ENCODE measurements at regions not wholly inside any gene's neighbourhood (a gene's known extent, or its start where the extent isn't known, plus 50 kb on each side); places are given as distances from the start of the nearest gene placed in this dataset.

DNA sequence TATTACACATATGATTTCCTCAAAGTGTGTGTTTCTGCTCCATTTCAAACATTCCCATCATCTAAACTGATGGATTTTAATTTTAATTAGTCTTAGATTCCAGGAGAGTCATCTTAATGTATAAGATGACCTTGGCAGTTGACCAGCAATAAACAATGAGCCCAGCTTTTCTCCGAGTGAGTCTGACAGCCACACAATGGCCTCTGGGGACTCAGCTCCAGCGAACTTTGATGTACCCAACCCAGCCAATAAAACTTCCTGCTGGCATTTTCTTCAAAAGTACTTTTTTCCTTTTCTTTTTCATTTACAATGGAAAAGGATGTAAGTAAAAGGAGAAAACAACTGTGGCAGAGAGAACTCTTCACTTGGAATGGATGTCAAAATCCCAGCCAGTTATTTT is 139.1 kb upstream of the CTBP2 start:
- TF ChIP-seq POLR2A (IDR thresholded peaks at IDR 0.05; ENCODE audit: borderline replicate concordance, extremely low read depth, insufficient read depth, insufficient read length) (no peak), SP1 (IDR thresholded peaks at IDR 0.05; ENCODE audit: low read depth) (no peak), EZH2 (IDR thresholded peaks at IDR 0.05) (no peak), EZH2phosphoT487 (IDR thresholded peaks at IDR 0.05; ENCODE audit: borderline replicate concordance) (no peak)
- TF ChIP-seq, protein P1, sequence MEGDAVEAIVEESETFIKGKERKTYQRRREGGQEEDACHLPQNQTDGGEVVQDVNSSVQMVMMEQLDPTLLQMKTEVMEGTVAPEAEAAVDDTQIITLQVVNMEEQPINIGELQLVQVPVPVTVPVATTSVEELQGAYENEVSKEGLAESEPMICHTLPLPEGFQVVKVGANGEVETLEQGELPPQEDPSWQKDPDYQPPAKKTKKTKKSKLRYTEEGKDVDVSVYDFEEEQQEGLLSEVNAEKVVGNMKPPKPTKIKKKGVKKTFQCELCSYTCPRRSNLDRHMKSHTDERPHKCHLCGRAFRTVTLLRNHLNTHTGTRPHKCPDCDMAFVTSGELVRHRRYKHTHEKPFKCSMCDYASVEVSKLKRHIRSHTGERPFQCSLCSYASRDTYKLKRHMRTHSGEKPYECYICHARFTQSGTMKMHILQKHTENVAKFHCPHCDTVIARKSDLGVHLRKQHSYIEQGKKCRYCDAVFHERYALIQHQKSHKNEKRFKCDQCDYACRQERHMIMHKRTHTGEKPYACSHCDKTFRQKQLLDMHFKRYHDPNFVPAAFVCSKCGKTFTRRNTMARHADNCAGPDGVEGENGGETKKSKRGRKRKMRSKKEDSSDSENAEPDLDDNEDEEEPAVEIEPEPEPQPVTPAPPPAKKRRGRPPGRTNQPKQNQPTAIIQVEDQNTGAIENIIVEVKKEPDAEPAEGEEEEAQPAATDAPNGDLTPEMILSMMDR (IDR thresholded peaks at IDR 0.05 in 2 of 3, conservative IDR thresholded peaks at IDR 0.05 in 1 of 3; ENCODE audit: borderline replicate concordance in 1 of 3, insufficient read depth in 1 of 3, low read depth in 2 of 3, low read length in 2 of 3): no peak

Data from HCT116 (cell line).